ENCODE measurements at regions not wholly inside any gene's neighbourhood (a gene's known extent, or its start where the extent isn't known, plus 50 kb on each side); places are given as distances from the start of the nearest gene placed in this dataset.

GRCh38 chr7:57202274-57202673 is 70.0 kb upstream of the ZNF479 start:
- TF ChIP-seq CTCF (conservative IDR thresholded peaks at IDR 0.05) (no peak), ZFX (IDR thresholded peaks at IDR 0.05) (no peak)
